Endothelial cell of umbilical vein (primary cell): ENCODE measurements at regions not wholly inside any gene's neighbourhood (a gene's known extent, or its start where the extent isn't known, plus 50 kb on each side); places are given as distances from the start of the nearest gene placed in this dataset.

Experiments
- BruUV-seq: library from RNA; stranded (reverse); fragments of 400-500 nt; replicated peaks from 2 replicates; lab custom pipeline; 2021; lab: Mats Ljungman, UMichigan
- CTCF ChIA-PET: fragments of 300-600, 350-600 bp; sonication (Branson Sonifier 250); formaldehyde crosslinking; loops from one replicate; lab custom pipeline; 2021; ENCODE audit warnings: antibody characterized with exemption, inconsistent platforms; lab: Charles Lee
- POLR2A ChIA-PET: fragments of 300-600, 350-600 bp; sonication (Branson Sonifier 250); formaldehyde crosslinking; loops from one replicate; lab custom pipeline; 2021; ENCODE audit warnings: antibody characterized with exemption, inconsistent platforms; lab: Charles Lee
- DNase-seq: peaks from one replicate; pipeline ENCODE4 v3.0.0-alpha.2; 2011; ENCODE audit warnings: low read depth, low spot score
- FAIRE-seq: peaks from 2 replicates; lab custom pipeline; 2011; peaks lifted over from hg19 to GRCh38; lab: Jason Lieb, UNC
- H2AFZ ChIP-seq: 2 replicates; pipeline ENCODE4 v1.6.0; 2012; ENCODE audit warnings: low read depth, low read length, control low read depth, inconsistent platforms
- H3K27ac ChIP-seq: 2 replicates; pipeline ENCODE4 v1.5.1; 2011; ENCODE audit warnings: low read depth, mild to moderate bottlenecking, control low read depth, low read length, moderate library complexity; ENCODE audit not compliant: insufficient read depth
- H3K27me3 ChIP-seq, 2 experiments: 2 replicates each; pipeline versions ENCODE4 v1.6.0 to v1.6.1; 2011; ENCODE audit warnings: low read length in 2 of 2, mixed read lengths in 1 of 2; ENCODE audit not compliant: control insufficient read depth in 2 of 2, insufficient read depth in 2 of 2
- H3K36me3 ChIP-seq, 2 experiments: 2 replicates in 1 of 2; 3 replicates in 1 of 2; pipeline ENCODE4 v1.5.1; 2011; ENCODE audit warnings: low read length in 2 of 2, mild to moderate bottlenecking in 1 of 2, moderate library complexity in 1 of 2; ENCODE audit not compliant: control insufficient read depth in 2 of 2, insufficient read depth in 2 of 2; ENCODE audit errors: extremely low read depth in 1 of 2
- H3K4me1 ChIP-seq: 3 replicates; pipeline ENCODE4 v1.5.1; 2011; ENCODE audit warnings: mild to moderate bottlenecking, low read length; ENCODE audit not compliant: control insufficient read depth, insufficient read depth; ENCODE audit errors: extremely low read depth
- H3K4me2 ChIP-seq: 2 replicates; pipeline ENCODE4 v1.6.1; 2011; ENCODE audit warnings: low read length, control low read depth, mixed read lengths; ENCODE audit not compliant: insufficient read depth
- H3K4me3 ChIP-seq, 3 experiments: fragments of 200-600 bp in 1 of 3; sonication (generic), shearing (Covaris generic) in 1 of 3; replicated peaks in 1 of 3; 2 replicates each; pipeline ENCODE4 v1.5.1; 2011 to 2016; ENCODE audit warnings: control low read depth in 3 of 3, low read length in 3 of 3, mild to moderate bottlenecking in 2 of 3, inconsistent platforms in 1 of 3, low read depth in 1 of 3, moderate library complexity in 1 of 3; ENCODE audit not compliant: insufficient read depth in 1 of 3
- H3K79me2 ChIP-seq: 2 replicates; pipeline ENCODE4 v1.6.0; 2012; ENCODE audit warnings: low read length, inconsistent platforms; ENCODE audit not compliant: control insufficient read depth, insufficient read depth
- H3K9ac ChIP-seq: replicated peaks from 2 replicates; pipeline ENCODE3; 2011; ENCODE audit warnings: low read length, control low read depth; ENCODE audit not compliant: insufficient read depth; ENCODE audit errors: extremely low read depth
- H3K9me1 ChIP-seq: replicated peaks from 3 replicates; pipeline ENCODE4 v1.6.0; 2011; ENCODE audit warnings: mild to moderate bottlenecking, low read length; ENCODE audit not compliant: control insufficient read depth, insufficient read depth; ENCODE audit errors: extremely low read depth
- H3K9me3 ChIP-seq: replicated peaks from 2 replicates; pipeline ENCODE4 v1.5.1; 2012; ENCODE audit warnings: low read length, inconsistent platforms; ENCODE audit not compliant: control insufficient read depth, insufficient read depth
- H4K20me1 ChIP-seq: replicated peaks from 2 replicates; pipeline ENCODE3; 2011; ENCODE audit warnings: mild to moderate bottlenecking, low read length; ENCODE audit not compliant: control insufficient read depth, insufficient read depth; ENCODE audit errors: extremely low read depth
- EZH2 ChIP-seq: IDR thresholded peaks from 2 replicates; pipeline ENCODE4 v1.6.1; 2012; ENCODE audit warnings: borderline replicate concordance, low read depth, mild to moderate bottlenecking, moderate library complexity, low read length, inconsistent platforms; ENCODE audit not compliant: severe bottlenecking
- FOS ChIP-seq: IDR thresholded peaks from 2 replicates; pipeline ENCODE4 v1.6.1; 2011; ENCODE audit warnings: mild to moderate bottlenecking, low read length, moderate library complexity, borderline replicate concordance; ENCODE audit not compliant: insufficient read depth
- GATA2 ChIP-seq: IDR thresholded peaks from 2 replicates; pipeline ENCODE4 v1.7.0; 2011; ENCODE audit warnings: low read depth, mild to moderate bottlenecking, moderate library complexity, mixed read lengths, low read length; ENCODE audit not compliant: insufficient read length, insufficient read depth
- JUN ChIP-seq: IDR thresholded peaks from 2 replicates; pipeline ENCODE4 v1.6.1; 2011; ENCODE audit warnings: borderline replicate concordance, low read depth; ENCODE audit not compliant: insufficient read length, insufficient read depth
- MYC ChIP-seq: IDR thresholded peaks from one replicate; pipeline ENCODE4 v1.6.1; 2011; ENCODE audit warnings: mild to moderate bottlenecking, low read depth, low read length
- POLR2A ChIP-seq: IDR thresholded peaks from 2 replicates; pipeline ENCODE4 v1.6.1; 2012; ENCODE audit warnings: low read depth, mild to moderate bottlenecking, control low read depth, low read length
- POLR2AphosphoS5 ChIP-seq: IDR thresholded peaks from 2 replicates; pipeline ENCODE4 v1.6.1; 2012; ENCODE audit warnings: low read depth, mild to moderate bottlenecking, control low read depth, low read length, moderate library complexity; ENCODE audit not compliant: insufficient read depth
- dilution Hi-C: fragments of 300-500 bp; cut with MboI; formaldehyde crosslinking; loops from one replicate; pipeline ENCODE4 v1.15.0; 2019; ENCODE audit warnings: low sequenced_read_pairs; ENCODE audit not compliant: extremely low pct_ligation_motif_present
- intact Hi-C: fragments of 100-400 bp; cut with micrococcal nuclease; formaldehyde crosslinking; loops from one replicate; pipeline ENCODE4 v1.10.0; 2022
- TF ChIP-seq, protein P1 (sequence below): IDR thresholded peaks from 2 replicates; pipeline ENCODE4 v1.6.1; 2011; ENCODE audit not compliant: insufficient read depth, insufficient read length
- TF ChIP-seq, protein P2 (sequence below), 2 donors: IDR thresholded peaks; 1 replicate in 1 of 2; 2 replicates in 1 of 2; pipeline ENCODE4 v1.5.1; 2011; ENCODE audit warnings: low read length in 2 of 2, mild to moderate bottlenecking in 2 of 2, moderate library complexity in 2 of 2, control low read depth in 1 of 2, inconsistent platforms in 1 of 2, low read depth in 1 of 2; ENCODE audit not compliant: insufficient read depth in 1 of 2; ENCODE audit errors: extremely low read depth in 1 of 2

DNA sequence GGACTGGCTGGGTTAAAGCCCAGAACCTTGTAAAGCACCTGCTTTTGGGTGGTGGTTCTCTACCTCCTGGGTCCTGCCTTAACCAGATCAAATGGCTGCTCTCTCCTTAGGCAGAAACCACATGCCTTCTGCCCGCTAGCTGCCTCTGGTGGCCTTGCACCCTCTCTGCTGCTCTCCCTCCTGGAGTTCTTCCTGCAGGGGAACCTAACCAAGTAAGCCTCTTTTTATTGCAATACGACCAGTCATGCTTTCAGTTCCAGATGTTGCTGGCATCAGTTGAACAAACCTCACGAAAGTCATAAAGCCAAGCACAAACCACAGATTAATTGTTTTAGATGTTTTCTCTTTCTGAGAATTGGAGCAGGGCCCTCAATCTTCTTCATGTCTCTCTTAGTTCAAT is 118.9 kb downstream of the GDAP2 start:
- Histone ChIP-seq H3K9me3 (no peaks in the 10 kb centered on the region), H3K27me3 (peaks cover 2 to 50% of the 10 kb centered on the region in 2 experiments), H3K27ac (no peak overlapping the region), H3K4me3 (no peak overlapping the region), H3K9ac (no peak overlapping the region), H4K20me1 (no peaks in the 10 kb centered on the region), H3K36me3 (no peaks in the 10 kb centered on the region), H3K4me2 (no peak overlapping the region), H2AFZ (no peak overlapping the region), H3K4me1 (no peaks in the 10 kb centered on the region), H3K9me1 (no peaks in the 10 kb centered on the region), H3K79me2 (no peaks in the 10 kb centered on the region)
- DNase-seq (no peak), FAIRE-seq (no peak)
- ChIA-PET POLR2A (no interaction called here), CTCF (interaction anchor here (1.3 to 1.4 kb wide), 2 partner anchors 52 to 85 kb away, joined by 4 to 13 read pairs; no protein-coding TSS in a partner anchor)
- BruUV-seq: no TSS peak
- no peak for TF ChIP-seq POLR2AphosphoS5
- TF ChIP-seq, protein P1, sequence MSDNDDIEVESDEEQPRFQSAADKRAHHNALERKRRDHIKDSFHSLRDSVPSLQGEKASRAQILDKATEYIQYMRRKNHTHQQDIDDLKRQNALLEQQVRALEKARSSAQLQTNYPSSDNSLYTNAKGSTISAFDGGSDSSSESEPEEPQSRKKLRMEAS: no peak
- no peak for TF ChIP-seq FOS
- no peak for TF ChIP-seq EZH2
- TF ChIP-seq MYC: no peak
- intact Hi-C loops (no loop called here), dilution Hi-C loops (no loop called here)

DNA sequence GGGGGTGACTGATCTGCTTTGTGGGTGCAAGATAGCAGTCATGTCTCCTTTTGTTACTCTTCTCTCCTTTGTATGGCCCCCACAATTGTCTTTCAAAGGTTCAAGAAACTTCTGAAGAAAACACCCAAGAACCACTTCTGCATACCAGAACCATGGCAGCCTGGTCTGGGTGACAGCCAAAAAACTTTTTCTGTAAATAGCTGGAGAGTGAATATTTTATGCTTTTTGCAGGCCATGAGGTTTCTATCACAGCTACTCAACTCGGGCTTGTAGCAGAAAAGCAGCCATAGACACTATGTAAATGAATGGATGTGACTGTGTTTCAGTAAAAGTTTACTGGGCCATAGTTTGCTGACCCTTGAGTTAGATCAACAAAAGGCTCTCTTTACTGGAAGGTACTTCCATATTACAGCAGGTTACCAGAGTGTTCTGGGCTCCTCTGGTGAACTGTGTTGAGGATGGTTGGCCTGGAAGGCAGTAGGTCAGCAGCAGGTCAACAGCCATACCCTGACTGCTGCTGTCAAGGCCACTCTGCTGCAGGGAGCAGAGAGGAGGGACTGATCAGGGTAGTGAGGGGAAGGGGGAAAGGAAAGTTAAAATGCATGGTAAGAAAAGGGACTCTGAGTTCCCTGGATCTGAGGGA is 116.4 kb downstream of the GDAP2 start:
- H3K9me3 ChIP-seq: no peaks in the 10 kb centered on the region
- H2AFZ ChIP-seq: no peak overlapping the region
- no peak overlapping the region for H3K27ac ChIP-seq
- no peaks in the 10 kb centered on the region for H3K4me1 ChIP-seq
- BruUV-seq: no TSS peak
- H3K79me2 ChIP-seq: no peaks in the 10 kb centered on the region
- TF ChIP-seq POLR2AphosphoS5 (no peak), MYC (no peak), POLR2A (no peak), GATA2 (no peak), EZH2 (no peak), FOS (no peak), JUN (no peak)
- TF ChIP-seq, protein P1: no peak
- TF ChIP-seq, protein P2, sequence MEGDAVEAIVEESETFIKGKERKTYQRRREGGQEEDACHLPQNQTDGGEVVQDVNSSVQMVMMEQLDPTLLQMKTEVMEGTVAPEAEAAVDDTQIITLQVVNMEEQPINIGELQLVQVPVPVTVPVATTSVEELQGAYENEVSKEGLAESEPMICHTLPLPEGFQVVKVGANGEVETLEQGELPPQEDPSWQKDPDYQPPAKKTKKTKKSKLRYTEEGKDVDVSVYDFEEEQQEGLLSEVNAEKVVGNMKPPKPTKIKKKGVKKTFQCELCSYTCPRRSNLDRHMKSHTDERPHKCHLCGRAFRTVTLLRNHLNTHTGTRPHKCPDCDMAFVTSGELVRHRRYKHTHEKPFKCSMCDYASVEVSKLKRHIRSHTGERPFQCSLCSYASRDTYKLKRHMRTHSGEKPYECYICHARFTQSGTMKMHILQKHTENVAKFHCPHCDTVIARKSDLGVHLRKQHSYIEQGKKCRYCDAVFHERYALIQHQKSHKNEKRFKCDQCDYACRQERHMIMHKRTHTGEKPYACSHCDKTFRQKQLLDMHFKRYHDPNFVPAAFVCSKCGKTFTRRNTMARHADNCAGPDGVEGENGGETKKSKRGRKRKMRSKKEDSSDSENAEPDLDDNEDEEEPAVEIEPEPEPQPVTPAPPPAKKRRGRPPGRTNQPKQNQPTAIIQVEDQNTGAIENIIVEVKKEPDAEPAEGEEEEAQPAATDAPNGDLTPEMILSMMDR (IDR thresholded peaks at IDR 0.05; ENCODE audit: extremely low read depth in 1 of 2, insufficient read depth in 1 of 2, low read depth in 1 of 2, low read length in 2 of 2): no peak
- H3K36me3 ChIP-seq: no peaks in the 10 kb centered on the region
- ChIA-PET CTCF (interaction anchor here (1.0 to 4.9 kb wide), 2 partner anchors 11 to 83 kb away, joined by 3 to 74 read pairs; no protein-coding TSS in a partner anchor), POLR2A (no interaction called here)
- dilution Hi-C loops (no loop called here), intact Hi-C loops (no loop called here)
- no peaks in the 10 kb centered on the region for H4K20me1 ChIP-seq
- H3K9ac ChIP-seq: no peak overlapping the region
- no peak for DNase-seq
- H3K4me3 ChIP-seq: no peak overlapping the region
- H3K27me3 ChIP-seq: peaks cover 2 to 29% of the 10 kb centered on the region in 2 experiments
- no peaks in the 10 kb centered on the region for H3K9me1 ChIP-seq
- H3K4me2 ChIP-seq: no peak overlapping the region
- no peak for FAIRE-seq
